ENCODE measurements at regions not wholly inside any gene's neighbourhood (a gene's known extent, or its start where the extent isn't known, plus 50 kb on each side); places are given as distances from the start of the nearest gene placed in this dataset.
"Not testable (repeated sequence)": the region's sequence is repeated elsewhere in the genome, so short reads cannot be mapped to it uniquely, and the experiment has no call there.

- no peak for DNase-seq
Measured at GRCh38 chr19:32061315-32061714, 284.1 kb upstream of the ZNF507 start.

GRCh38 chr19:32063601-32064000, 281.8 kb upstream of the ZNF507 start:
- DNase-seq = no peak

- no peak for DNase-seq
Measured at GRCh38 chr19:32066056-32066455, 279.4 kb upstream of the ZNF507 start.

- no peak for DNase-seq
Measured at GRCh38 chr19:32067685-32068084, 277.7 kb upstream of the ZNF507 start.

- no peak for DNase-seq
Measured at GRCh38 chr19:32068793-32069192, 276.6 kb upstream of the ZNF507 start.

- DNase-seq = no peak
Measured at GRCh38 chr19:32070101-32070500, 275.3 kb upstream of the ZNF507 start.

- no peak for DNase-seq
Measured at GRCh38 chr19:32082028-32082427, 263.4 kb upstream of the ZNF507 start.

- DNase-seq = not testable (repeated sequence)
Measured at GRCh38 chr19:32084756-32085363, 260.6 kb upstream of the ZNF507 start.

GRCh38 chr19:32091241-32091640, 254.2 kb upstream of the ZNF507 start:
- no peak for DNase-seq

- no peak for DNase-seq
Measured at GRCh38 chr19:32097011-32097410, 248.4 kb upstream of the ZNF507 start.

GRCh38 chr19:32097620-32098019, 247.8 kb upstream of the ZNF507 start:
- no peak for DNase-seq

- no peak for DNase-seq
Measured at GRCh38 chr19:32098968-32099367, 246.4 kb upstream of the ZNF507 start.

- DNase-seq = no peak
Measured at GRCh38 chr19:32101206-32101605, 244.2 kb upstream of the ZNF507 start.

GRCh38 chr19:32103541-32103940, 241.9 kb upstream of the ZNF507 start:
- no peak for DNase-seq

GRCh38 chr19:32104153-32104849, 241.1 kb upstream of the ZNF507 start:
- no peak for DNase-seq

GRCh38 chr19:32104850-32105235, 240.6 kb upstream of the ZNF507 start:
- no peak for DNase-seq

GRCh38 chr19:32105527-32106310, 239.7 kb upstream of the ZNF507 start:
- no peak for DNase-seq

- DNase-seq = no peak
Measured at GRCh38 chr19:32122258-32122657, 223.2 kb upstream of the ZNF507 start.

- DNase-seq = no peak
Measured at GRCh38 chr19:32123355-32123940, 222.0 kb upstream of the ZNF507 start.

GRCh38 chr19:32124585-32124984, 220.8 kb upstream of the ZNF507 start:
- DNase-seq = no peak

GRCh38 chr19:32129141-32129540, 216.3 kb upstream of the ZNF507 start:
- DNase-seq = no peak

- no peak for DNase-seq
Measured at GRCh38 chr19:32130332-32130731, 215.1 kb upstream of the ZNF507 start.

GRCh38 chr19:32131005-32131404, 214.4 kb upstream of the ZNF507 start:
- no peak for DNase-seq

GRCh38 chr19:32138416-32138815, 207.0 kb upstream of the ZNF507 start:
- DNase-seq = no peak

Measured in T-helper 9 cell (primary cell).